AG10803 (cell line): ENCODE measurements at regions not wholly inside any gene's neighbourhood (a gene's known extent, or its start where the extent isn't known, plus 50 kb on each side); places are given as distances from the start of the nearest gene placed in this dataset.

Source experiments
- DNase-seq: peaks from one replicate; pipeline ENCODE4 v3.0.0; 2010; ENCODE audit warnings: low read depth
- H3K4me3 ChIP-seq: 2 replicates; pipeline ENCODE4 v1.5.1; 2011; ENCODE audit warnings: mild to moderate bottlenecking, low read length, control low read depth
- TF ChIP-seq, protein P1 (sequence below): conservative IDR thresholded peaks from 2 replicates; pipeline ENCODE4 v1.5.1; 2011; ENCODE audit warnings: mild to moderate bottlenecking, low read length, control low read depth, inconsistent platforms

- H3K4me3 ChIP-seq, result peak overlapping the region; percentile 88
- TF ChIP-seq, protein P1, sequence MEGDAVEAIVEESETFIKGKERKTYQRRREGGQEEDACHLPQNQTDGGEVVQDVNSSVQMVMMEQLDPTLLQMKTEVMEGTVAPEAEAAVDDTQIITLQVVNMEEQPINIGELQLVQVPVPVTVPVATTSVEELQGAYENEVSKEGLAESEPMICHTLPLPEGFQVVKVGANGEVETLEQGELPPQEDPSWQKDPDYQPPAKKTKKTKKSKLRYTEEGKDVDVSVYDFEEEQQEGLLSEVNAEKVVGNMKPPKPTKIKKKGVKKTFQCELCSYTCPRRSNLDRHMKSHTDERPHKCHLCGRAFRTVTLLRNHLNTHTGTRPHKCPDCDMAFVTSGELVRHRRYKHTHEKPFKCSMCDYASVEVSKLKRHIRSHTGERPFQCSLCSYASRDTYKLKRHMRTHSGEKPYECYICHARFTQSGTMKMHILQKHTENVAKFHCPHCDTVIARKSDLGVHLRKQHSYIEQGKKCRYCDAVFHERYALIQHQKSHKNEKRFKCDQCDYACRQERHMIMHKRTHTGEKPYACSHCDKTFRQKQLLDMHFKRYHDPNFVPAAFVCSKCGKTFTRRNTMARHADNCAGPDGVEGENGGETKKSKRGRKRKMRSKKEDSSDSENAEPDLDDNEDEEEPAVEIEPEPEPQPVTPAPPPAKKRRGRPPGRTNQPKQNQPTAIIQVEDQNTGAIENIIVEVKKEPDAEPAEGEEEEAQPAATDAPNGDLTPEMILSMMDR, result no peak
- no peak for DNase-seq
These were observed 232.8 kb downstream of the SEC14L1 start for GRCh38 chr17:77373299-77374169.

DNA sequence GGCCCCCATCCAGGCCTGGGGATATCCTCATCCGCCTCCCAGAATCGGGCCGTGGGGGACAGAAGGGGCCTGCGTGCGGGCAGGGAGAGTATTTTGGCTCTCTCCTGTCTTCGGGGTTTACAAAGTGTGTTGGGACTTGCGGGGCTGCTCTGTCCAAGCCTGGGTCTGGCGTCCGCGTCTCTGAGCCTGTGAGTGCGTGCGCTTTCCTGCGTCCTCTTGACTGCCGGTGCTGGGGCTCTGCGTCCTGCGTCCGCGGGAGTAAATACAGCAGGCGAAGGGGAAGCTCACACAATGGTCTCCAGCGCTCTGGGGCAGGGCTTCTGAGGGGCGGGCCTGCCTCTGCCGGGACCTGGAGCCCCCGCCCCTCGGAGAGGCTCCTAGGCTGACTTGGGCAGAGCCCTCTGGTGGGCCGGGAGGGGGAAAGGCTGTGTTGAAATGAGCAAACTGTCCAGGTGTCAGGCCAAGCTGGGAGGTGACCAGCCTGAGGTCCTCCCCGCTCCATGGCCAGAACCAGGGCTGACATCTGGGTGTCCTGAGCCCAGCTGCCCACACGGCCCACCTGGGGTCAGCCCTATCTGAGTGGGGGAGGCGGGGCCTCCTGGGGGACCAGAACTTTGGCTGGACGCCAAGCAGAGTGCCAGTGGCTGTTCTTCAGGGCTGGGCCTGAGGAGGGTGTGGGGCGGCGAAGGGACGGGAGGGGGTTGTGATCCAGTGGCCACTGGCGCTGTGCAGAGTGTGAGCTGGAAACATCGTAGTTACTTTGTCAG is 233.6 kb downstream of the SEC14L1 start:
- TF ChIP-seq, protein P1, result peak; percentile 48
- DNase-seq, result peak; percentile 85
- H3K4me3 ChIP-seq, result peak overlapping the region; percentile 88

DNA sequence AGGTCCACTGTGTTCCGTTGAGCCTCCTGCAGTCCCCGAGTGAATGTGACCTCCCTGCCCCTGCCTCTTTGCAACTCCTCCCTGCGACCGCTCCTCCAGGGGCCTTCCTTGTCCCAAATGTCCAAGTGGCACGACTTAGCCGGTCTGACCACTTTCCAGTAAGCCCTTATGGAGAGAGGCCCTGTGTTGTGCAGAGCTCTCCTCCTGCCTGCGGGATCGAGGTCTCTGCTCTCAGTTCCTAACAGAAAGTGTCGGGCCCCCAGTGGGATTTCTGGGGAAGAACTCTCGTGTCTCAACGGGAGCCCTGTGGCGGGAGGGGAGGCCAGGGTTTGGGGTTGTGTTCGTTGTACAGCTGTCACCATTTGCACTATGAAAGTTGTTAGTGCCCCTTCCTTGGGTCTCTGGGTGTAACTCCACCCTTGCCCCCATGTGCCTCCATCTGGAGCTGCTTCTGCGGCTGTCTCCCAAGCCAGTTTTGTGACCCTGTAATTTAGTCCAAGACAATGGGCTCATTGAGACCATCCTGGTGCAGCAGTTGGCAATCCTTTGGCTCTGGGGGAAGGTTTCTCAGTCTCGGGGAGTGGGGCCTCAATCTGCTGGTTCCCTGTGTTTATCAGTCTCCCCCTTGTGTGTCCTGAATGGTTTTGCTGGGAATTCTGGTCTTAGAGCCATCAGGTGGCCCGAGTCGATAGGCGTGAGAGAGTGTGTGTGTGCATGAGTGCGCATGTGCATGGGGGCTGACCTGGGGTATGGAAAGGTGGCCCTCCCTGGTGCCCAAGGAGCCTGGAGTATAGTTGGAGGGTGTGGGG is 234.5 kb downstream of the SEC14L1 start:
- H3K4me3 ChIP-seq, result peak overlapping the region; percentile 88
- TF ChIP-seq, protein P1, result no peak
- DNase-seq, result no peak

DNA sequence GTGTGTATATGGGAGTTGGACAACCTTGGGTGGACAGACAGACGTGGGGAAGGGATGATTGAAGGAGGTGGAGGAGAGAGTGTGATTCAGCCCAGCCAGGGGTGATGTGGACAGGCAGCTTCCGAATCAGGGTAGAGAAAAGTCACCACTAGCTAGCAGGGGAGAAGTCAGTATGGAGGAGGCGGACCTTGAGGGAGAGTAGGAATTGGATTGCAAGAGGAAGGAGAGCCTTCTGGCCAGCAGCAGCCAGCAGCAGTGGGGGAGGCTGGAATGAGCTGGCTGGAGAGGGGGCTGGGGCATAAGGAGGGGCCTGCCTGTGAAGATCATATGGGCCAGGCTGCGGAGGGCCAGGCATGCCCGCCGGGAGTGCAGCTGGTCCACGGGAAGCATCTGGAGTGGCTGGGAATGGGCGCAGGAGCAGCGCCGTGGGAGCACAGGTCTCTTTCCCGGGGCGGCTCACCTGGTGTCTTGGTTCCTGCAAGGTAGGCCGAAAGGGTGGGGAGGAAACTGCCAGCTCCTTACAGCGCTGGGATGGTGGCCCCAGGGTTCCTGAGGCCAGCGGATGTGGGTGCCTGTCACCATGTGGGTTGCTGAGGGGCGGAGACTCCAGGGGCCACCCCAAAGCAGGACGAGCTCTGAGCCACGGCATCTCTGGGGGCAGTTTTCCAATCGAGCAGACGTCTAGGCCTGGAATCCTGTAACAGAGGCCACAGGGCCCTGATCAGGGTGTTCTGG is 235.3 kb downstream of the SEC14L1 start:
- peak overlapping the region; percentile 88 for H3K4me3 ChIP-seq
- peak; percentile 82 for DNase-seq
- TF ChIP-seq, protein P1, result no peak

- peak; percentile 58 for DNase-seq
- TF ChIP-seq, protein P1, result no peak
- peak overlapping the region; percentile 88 for H3K4me3 ChIP-seq
These were observed 236.3 kb downstream of the SEC14L1 start for GRCh38 chr17:77376795-77377709.
